Activated naive CD4-positive, alpha-beta T cell treated with anti-CD3 and anti-CD28 coated beads, Interleukin-2, amount 50 U/mL, for 72 hours (primary cell): ENCODE measurements at regions not wholly inside any gene's neighbourhood (a gene's known extent, or its start where the extent isn't known, plus 50 kb on each side); places are given as distances from the start of the nearest gene placed in this dataset.

ENCODE experiments used
- ATAC-seq, 2 donors: fragments of 150-1000 bp; cut with Tn5 transposase; 2 replicates each; pipeline ENCODE4 v1.10.0; 2021; ENCODE audit warnings: mild to moderate bottlenecking in 2 of 2, moderate library complexity in 2 of 2
- DNase-seq, 2 donors: peaks; one replicate each; pipeline ENCODE4 v3.0.0; 2021 to 2022; ENCODE audit warnings: low spot score in 2 of 2
- H3K27ac Mint-ChIP-seq, 2 donors: one replicate each; pipeline ENCODE4 v1.8.0; 2022; ENCODE audit warnings: mild to moderate bottlenecking in 2 of 2, mixed read lengths in 2 of 2
- H3K36me3 Mint-ChIP-seq, 2 donors: one replicate each; pipeline ENCODE4 v1.8.0; 2022; ENCODE audit warnings: mixed read lengths in 2 of 2
- H3K9me3 Mint-ChIP-seq, 2 donors: one replicate each; pipeline ENCODE4 v1.8.0; 2022; ENCODE audit warnings: mixed read lengths in 2 of 2

GRCh38 chrX:6849716-6850414, 297.6 kb upstream of the STS start:
- no peaks in the 10 kb centered on the region for H3K9me3 Mint-ChIP-seq
- H3K27ac Mint-ChIP-seq: no peak overlapping the region
- no peaks in the 10 kb centered on the region for H3K36me3 Mint-ChIP-seq
- DNase-seq (no peak), ATAC-seq (no peak)

- no peak for DNase-seq
- no peak overlapping the region for H3K27ac Mint-ChIP-seq
- H3K36me3 Mint-ChIP-seq: no peaks in the 10 kb centered on the region
- no peak for ATAC-seq
- no peaks in the 10 kb centered on the region for H3K9me3 Mint-ChIP-seq
Observed at GRCh38 chrX:6832619-6833018, 297.7 kb upstream of the VCX3A start.

GRCh38 chrX:6826856-6827255, 291.9 kb upstream of the VCX3A start:
- no peak for DNase-seq
- Mint-ChIP-seq H3K27ac (no peak overlapping the region), H3K36me3 (no peaks in the 10 kb centered on the region), H3K9me3 (no peaks in the 10 kb centered on the region)
- ATAC-seq: no peak

GRCh38 chrX:6821730-6822129, 286.8 kb upstream of the VCX3A start:
- no peak overlapping the region for H3K27ac Mint-ChIP-seq
- ATAC-seq (no peak), DNase-seq (no peak)
- H3K9me3 Mint-ChIP-seq: no peaks in the 10 kb centered on the region
- H3K36me3 Mint-ChIP-seq: no peaks in the 10 kb centered on the region

- no peaks in the 10 kb centered on the region for H3K36me3 Mint-ChIP-seq
- ATAC-seq (no peak), DNase-seq (no peak)
- no peaks in the 10 kb centered on the region for H3K9me3 Mint-ChIP-seq
- H3K27ac Mint-ChIP-seq: no peak overlapping the region
Observed at GRCh38 chrX:6813836-6814370, 279.0 kb upstream of the VCX3A start.

GRCh38 chrX:6812087-6812486, 277.2 kb upstream of the VCX3A start:
- H3K36me3 Mint-ChIP-seq: no peaks in the 10 kb centered on the region
- no peak overlapping the region for H3K27ac Mint-ChIP-seq
- no peaks in the 10 kb centered on the region for H3K9me3 Mint-ChIP-seq
- no peak for DNase-seq
- no peak for ATAC-seq

- DNase-seq (no peak), ATAC-seq (no peak)
- Mint-ChIP-seq H3K36me3 (no peaks in the 10 kb centered on the region), H3K9me3 (no peaks in the 10 kb centered on the region), H3K27ac (no peak overlapping the region)
Observed at GRCh38 chrX:6810776-6811175, 275.9 kb upstream of the VCX3A start.

- no peaks in the 10 kb centered on the region for H3K36me3 Mint-ChIP-seq
- no peak overlapping the region for H3K27ac Mint-ChIP-seq
- DNase-seq: no peak
- H3K9me3 Mint-ChIP-seq: no peaks in the 10 kb centered on the region
- no peak for ATAC-seq
Observed at GRCh38 chrX:6803607-6804006, 268.7 kb upstream of the VCX3A start.

GRCh38 chrX:6793000-6793399, 258.1 kb upstream of the VCX3A start:
- Mint-ChIP-seq H3K36me3 (no peaks in the 10 kb centered on the region), H3K27ac (no peak overlapping the region)

GRCh38 chrX:6783912-6784311, 249.0 kb upstream of the VCX3A start:
- H3K36me3 Mint-ChIP-seq: no peaks in the 10 kb centered on the region
- DNase-seq (no peak), ATAC-seq (no peak)
- H3K9me3 Mint-ChIP-seq: no peaks in the 10 kb centered on the region
- no peak overlapping the region for H3K27ac Mint-ChIP-seq

More at GRCh38 chrX:6793000-6793399, 258.1 kb upstream of the VCX3A start:
- ATAC-seq (no peak), DNase-seq (no peak)
- no peaks in the 10 kb centered on the region for H3K9me3 Mint-ChIP-seq

GRCh38 chrX:6782831-6783230, 247.9 kb upstream of the VCX3A start:
- H3K36me3 Mint-ChIP-seq: no peaks in the 10 kb centered on the region
- no peak for DNase-seq
- H3K9me3 Mint-ChIP-seq: no peaks in the 10 kb centered on the region
- no peak for ATAC-seq
- no peak overlapping the region for H3K27ac Mint-ChIP-seq

- H3K9me3 Mint-ChIP-seq: no peaks in the 10 kb centered on the region
- no peak for ATAC-seq
- no peak for DNase-seq
- H3K27ac Mint-ChIP-seq: no peak overlapping the region
- no peaks in the 10 kb centered on the region for H3K36me3 Mint-ChIP-seq
Observed at GRCh38 chrX:6778544-6779503, 243.9 kb upstream of the VCX3A start.

GRCh38 chrX:6777238-6778002, 242.5 kb upstream of the VCX3A start:
- DNase-seq: no peak
- no peak for ATAC-seq
- Mint-ChIP-seq H3K36me3 (no peaks in the 10 kb centered on the region), H3K27ac (no peak overlapping the region), H3K9me3 (no peaks in the 10 kb centered on the region)

GRCh38 chrX:6770936-6771335, 236.0 kb upstream of the VCX3A start:
- H3K27ac Mint-ChIP-seq: no peak overlapping the region
- no peak for DNase-seq
- H3K36me3 Mint-ChIP-seq: no peaks in the 10 kb centered on the region
- no peak for ATAC-seq
- no peaks in the 10 kb centered on the region for H3K9me3 Mint-ChIP-seq

GRCh38 chrX:6768881-6769280, 234.0 kb upstream of the VCX3A start:
- DNase-seq (no peak), ATAC-seq (no peak)
- no peaks in the 10 kb centered on the region for H3K36me3 Mint-ChIP-seq
- no peaks in the 10 kb centered on the region for H3K9me3 Mint-ChIP-seq
- H3K27ac Mint-ChIP-seq: no peak overlapping the region

GRCh38 chrX:6761251-6761650, 226.3 kb upstream of the VCX3A start:
- no peak for DNase-seq
- ATAC-seq: no peak
- H3K27ac Mint-ChIP-seq: no peak overlapping the region
- H3K9me3 Mint-ChIP-seq: peaks cover 0 to 4% of the 10 kb centered on the region in 2 donors
- H3K36me3 Mint-ChIP-seq: no peaks in the 10 kb centered on the region
